BJ (cell line): ENCODE measurements at regions not wholly inside any gene's neighbourhood (a gene's known extent, or its start where the extent isn't known, plus 50 kb on each side); places are given as distances from the start of the nearest gene placed in this dataset.

Experiments
- CTCF ChIA-PET: fragments of 350-600 bp; formaldehyde crosslinking; extraction: SDS; loops from one replicate; lab custom pipeline; 2021; ENCODE audit warnings: antibody characterized with exemption, inconsistent platforms; lab: Yijun Ruan, JAX
- POLR2A ChIA-PET: fragments of 300-600 bp; sonication (Branson Sonifier 250); formaldehyde crosslinking; extraction: SDS; loops from one replicate; lab custom pipeline; 2021; ENCODE audit warnings: antibody characterized with exemption; lab: Charles Lee
- DNase-seq: peaks from one replicate; pipeline ENCODE4 v3.0.0-alpha.2; 2011; ENCODE audit warnings: low read depth
- H3K27me3 ChIP-seq: 2 replicates; pipeline ENCODE4 v1.6.0; 2011; ENCODE audit warnings: low read length; ENCODE audit not compliant: control insufficient read depth, insufficient read depth
- H3K36me3 ChIP-seq: 2 replicates; pipeline ENCODE4 v1.5.1; 2011; ENCODE audit warnings: low read length; ENCODE audit not compliant: control insufficient read depth, insufficient read depth
- H3K4me3 ChIP-seq: 2 replicates; pipeline ENCODE4 v1.5.1; 2011; ENCODE audit warnings: low read depth, mild to moderate bottlenecking, control low read depth, low read length
- CTCF ChIP-seq: IDR thresholded peaks from 2 replicates; pipeline ENCODE4 v1.5.1; 2011; ENCODE audit warnings: low read depth, mild to moderate bottlenecking, control low read depth, inconsistent platforms, low read length, moderate library complexity; ENCODE audit not compliant: insufficient read depth

GRCh38 chr11:56890584-56891305, 98.0 kb upstream of the OR5AK2 start:
- ChIA-PET CTCF (interaction anchor here (1.3 kb wide), 1 partner anchor 12 kb away, joined by 3 read pairs; no protein-coding TSS in a partner anchor), POLR2A (no interaction called here)
- H3K27me3 ChIP-seq, result no peaks in the 10 kb centered on the region

DNA sequence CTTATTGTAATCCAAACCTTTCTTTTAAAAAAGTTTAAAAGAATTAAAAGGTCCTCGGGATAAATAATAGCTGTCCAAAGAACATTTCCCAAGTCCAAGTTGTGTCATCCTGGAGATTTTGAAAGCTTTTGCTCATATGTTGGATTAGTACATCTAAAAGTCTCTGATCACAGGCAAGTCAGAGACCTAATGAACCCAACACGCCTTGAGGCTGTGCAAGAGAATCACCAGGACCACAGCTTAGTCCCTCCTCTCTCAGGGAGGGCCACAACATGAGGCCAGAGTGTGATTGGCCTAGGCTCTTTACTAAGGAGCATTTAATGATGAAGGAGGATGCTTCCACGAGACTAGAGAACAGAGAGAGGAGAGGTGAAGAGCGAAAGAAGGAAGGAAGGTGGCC, 98.7 kb upstream of the OR5AK2 start:
- Histone ChIP-seq H3K36me3 (no peaks in the 10 kb centered on the region), H3K27me3 (no peaks in the 10 kb centered on the region), H3K4me3 (no peak overlapping the region)
- ChIA-PET POLR2A (no interaction called here), CTCF (interaction anchor here (1.3 kb wide), 1 partner anchor 12 kb away, joined by 3 read pairs; no protein-coding TSS in a partner anchor)
- DNase-seq, result no peak
- TF ChIP-seq CTCF, result no peak

More at GRCh38 chr11:56890584-56891305, 98.0 kb upstream of the OR5AK2 start:
- no peak for DNase-seq
- H3K36me3 ChIP-seq, result no peaks in the 10 kb centered on the region
- H3K4me3 ChIP-seq, result no peak overlapping the region
- no peak for TF ChIP-seq CTCF

DNA sequence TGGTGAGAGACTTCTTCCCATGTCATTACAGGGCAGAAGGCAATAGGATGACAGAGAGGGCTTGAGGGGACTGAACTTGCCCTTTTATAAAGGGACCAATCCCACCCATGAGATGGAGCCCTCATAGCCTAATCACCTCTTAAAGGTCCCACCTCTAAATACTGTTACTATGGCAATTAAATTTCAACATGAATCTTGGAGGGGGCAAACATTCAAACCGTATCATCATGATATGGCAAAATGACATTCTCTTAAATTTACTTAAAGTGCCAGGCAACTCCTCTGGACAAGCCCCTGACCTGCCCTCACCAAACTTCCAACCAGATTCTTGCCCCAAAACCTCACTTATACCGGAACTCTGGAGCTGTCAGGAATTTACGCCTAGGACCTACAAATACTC, 100.8 kb upstream of the OR5AK2 start:
- H3K4me3 ChIP-seq, result no peak overlapping the region

DNA sequence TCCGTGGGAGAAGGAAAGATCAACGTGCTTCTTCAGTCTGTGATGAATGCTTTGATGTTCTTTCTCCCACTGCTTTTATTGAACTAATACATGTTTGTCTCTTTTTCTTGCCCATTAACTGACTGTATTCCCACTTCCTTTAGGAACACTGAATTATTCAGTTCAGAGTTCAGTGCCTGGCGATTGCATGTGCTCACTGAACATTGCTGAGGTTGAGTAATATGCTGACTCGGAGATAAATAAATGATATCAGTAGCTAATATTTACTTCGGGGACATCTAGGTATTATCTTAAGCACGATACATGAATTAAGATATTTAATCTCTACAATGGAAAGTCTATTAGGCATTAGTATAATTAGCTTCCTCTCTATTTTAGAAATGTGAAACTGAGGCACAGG, 102.3 kb upstream of the OR5AK2 start:
- H3K4me3 ChIP-seq, result no peak overlapping the region
- no peaks in the 10 kb centered on the region for H3K36me3 ChIP-seq
- H3K27me3 ChIP-seq, result no peaks in the 10 kb centered on the region
- ChIA-PET POLR2A (no interaction called here), CTCF (no interaction called here)
- no peak for TF ChIP-seq CTCF
- DNase-seq, result no peak

More for the DNA sequence above, 100.8 kb upstream of the OR5AK2 start:
- ChIA-PET CTCF (interaction anchor here (0.9 kb wide), 1 partner anchor 47 kb away, joined by 3 read pairs; no protein-coding TSS in a partner anchor), POLR2A (no interaction called here)
- no peaks in the 10 kb centered on the region for H3K36me3 ChIP-seq
- H3K27me3 ChIP-seq, result no peaks in the 10 kb centered on the region
- no peak for DNase-seq
- no peak for TF ChIP-seq CTCF

- TF ChIP-seq CTCF, result no peak
- Histone ChIP-seq H3K27me3 (no peaks in the 10 kb centered on the region), H3K4me3 (no peak overlapping the region), H3K36me3 (no peaks in the 10 kb centered on the region)
- CTCF ChIA-PET, result no interaction called here
- DNase-seq, result no peak
- POLR2A ChIA-PET, result no interaction called here
These were observed 102.9 kb upstream of the OR5AK2 start for GRCh38 chr11:56885854-56886253.
